ENCODE measurements at regions not wholly inside any gene's neighbourhood (a gene's known extent, or its start where the extent isn't known, plus 50 kb on each side); places are given as distances from the start of the nearest gene placed in this dataset.

DNA sequence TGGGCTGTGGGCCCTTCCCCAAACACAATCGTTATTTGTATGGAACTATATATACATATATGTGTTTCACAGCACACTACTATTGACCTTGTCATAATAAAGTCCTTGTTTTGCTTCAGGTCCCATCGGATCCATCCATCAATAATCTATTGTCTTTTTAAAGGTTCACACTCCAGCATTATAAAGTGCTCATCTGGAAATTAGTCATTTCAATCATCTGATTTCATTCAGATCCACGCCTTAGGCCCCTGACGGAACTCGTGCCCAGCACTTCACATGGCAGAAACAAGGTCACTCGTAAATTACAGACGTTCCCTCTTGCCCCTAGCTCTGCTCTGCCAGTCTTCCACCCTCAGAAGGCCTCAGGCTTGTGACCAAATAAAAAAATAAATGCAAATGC, 133.1 kb upstream of the PPP2R2D start:
- DNase-seq = no peak

DNA sequence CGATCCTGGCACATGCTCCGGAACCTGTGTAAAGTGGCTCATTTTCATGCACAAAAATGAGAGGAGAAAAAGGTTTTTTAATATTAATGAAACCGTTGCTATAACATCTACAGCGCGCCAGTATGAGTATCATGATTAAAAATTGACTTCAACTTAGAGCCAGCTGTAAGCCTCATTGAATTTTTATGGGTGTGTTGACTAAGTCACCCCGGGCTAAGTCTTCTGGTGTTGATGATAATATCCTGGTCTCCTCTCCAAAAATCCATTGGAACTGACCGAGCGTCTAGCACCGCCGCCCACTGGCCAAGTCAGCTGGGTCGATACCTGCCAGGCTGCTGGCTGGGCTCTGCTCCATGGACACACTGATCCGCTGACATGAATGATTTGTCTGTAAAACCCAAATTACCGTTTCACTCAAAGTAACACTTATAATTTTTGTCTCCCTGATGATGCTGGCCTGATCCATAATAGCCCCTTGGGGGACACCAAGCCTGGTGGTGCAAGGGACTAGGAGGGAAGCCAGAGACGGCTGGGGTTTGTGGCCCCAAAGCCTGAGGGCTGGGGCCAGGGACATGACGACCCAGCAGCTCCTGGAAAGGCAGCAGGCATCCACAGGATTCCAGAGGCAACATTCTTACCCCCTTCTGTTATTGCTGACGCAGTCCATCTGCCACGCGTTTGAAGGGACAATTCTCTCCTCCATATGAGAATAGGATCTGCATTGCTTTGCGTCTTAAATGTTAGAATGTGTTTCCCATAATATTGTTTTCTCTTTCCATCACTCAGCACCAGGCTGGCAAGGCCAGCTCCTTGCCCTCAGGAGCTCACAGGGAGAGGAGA, 131.0 kb upstream of the PPP2R2D start:
- no CpG with 5 or more reads among the region's 19 CpGs for WGBS (ENCODE audit: extremely low coverage, insufficient coverage, low lambda C conversion rate)

More for the DNA sequence above, 133.1 kb upstream of the PPP2R2D start:
- Histone ChIP-seq H2BK15ac (replicated peaks; ENCODE audit: low read depth) (no peak overlapping the region), H3K36me3 (ENCODE audit: control insufficient read depth, insufficient read depth, low read length) (no peaks in the 10 kb centered on the region), H3K27me3 (ENCODE audit: insufficient read depth, low read length, poor library complexity) (no peaks in the 10 kb centered on the region), H2AK5ac (ENCODE audit: low read length) (no peak overlapping the region), H3K79me2 (ENCODE audit: control insufficient read depth, insufficient read depth, low read length) (no peaks in the 10 kb centered on the region), H3K9ac (ENCODE audit: low read length) (no peak overlapping the region), H3K4ac (ENCODE audit: low read depth, low read length) (no peak overlapping the region), H3K4me2 (ENCODE audit: low read length) (no peak overlapping the region), H2BK5ac (ENCODE audit: low read length) (no peak overlapping the region), H3K23ac (ENCODE audit: low read length) (no peak overlapping the region), H3K56ac (ENCODE audit: low read length) (no peak overlapping the region), H4K8ac (ENCODE audit: low read depth, low read length) (no peak overlapping the region), H3K79me1 (ENCODE audit: low read length) (no peaks in the 10 kb centered on the region), H4K5ac (ENCODE audit: low read length) (no peak overlapping the region), H3K4me3 (ENCODE audit: low read length) (no peak overlapping the region), H2BK120ac (ENCODE audit: low read depth, low read length) (no peak overlapping the region), H3K18ac (ENCODE audit: low read length) (no peak overlapping the region), H3K4me1 (ENCODE audit: control insufficient read depth, low read depth, low read length) (no peaks in the 10 kb centered on the region), H3K27ac (ENCODE audit: low read depth, low read length) (no peak overlapping the region)
- no CpG with 5 or more reads among the region's 7 CpGs for WGBS (ENCODE audit: extremely low coverage, insufficient coverage, low lambda C conversion rate)

DNA sequence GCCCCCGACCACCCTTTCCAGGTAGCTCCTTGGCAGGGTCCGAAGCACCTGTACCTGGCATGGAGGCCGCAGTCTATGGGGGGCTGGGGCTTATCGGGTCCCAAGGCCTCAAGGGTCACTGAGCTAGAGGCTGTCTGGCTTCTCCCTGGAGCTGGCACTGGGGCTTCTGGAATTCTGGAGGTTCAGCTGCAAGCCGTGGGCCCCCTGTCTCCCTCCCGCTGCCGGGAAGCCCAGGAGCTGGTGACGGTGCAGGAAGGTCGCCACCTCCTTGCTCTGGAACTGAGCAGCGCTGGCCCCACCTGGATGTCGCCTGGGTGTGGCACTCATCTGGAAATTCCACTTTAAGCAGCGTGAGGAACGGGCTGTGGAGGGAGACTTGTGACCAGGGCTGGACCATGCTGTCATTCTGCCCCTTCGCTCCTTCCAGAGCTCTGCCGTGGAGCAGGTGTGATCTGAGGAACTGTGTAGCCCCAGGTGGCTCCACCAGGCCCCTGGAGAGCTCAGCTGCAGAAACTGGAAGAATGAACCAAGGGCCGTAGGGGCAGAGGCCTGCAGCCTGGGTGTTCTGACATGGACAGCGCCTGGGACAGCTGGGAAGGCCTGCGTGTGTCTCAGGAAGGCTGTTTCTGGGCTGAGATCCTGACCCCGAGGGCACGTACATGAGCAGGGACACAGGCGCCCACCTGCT, 129.7 kb upstream of the PPP2R2D start:
- WGBS (ENCODE audit: extremely low coverage, insufficient coverage, low lambda C conversion rate) = no CpG with 5 or more reads among the region's 21 CpGs
- no peaks in the 10 kb centered on the region for H3K27me3 ChIP-seq (ENCODE audit: insufficient read depth, low read length, poor library complexity)
- no peak overlapping the region for H3K56ac ChIP-seq (ENCODE audit: low read length)
- H3K4ac ChIP-seq (ENCODE audit: low read depth, low read length) = no peak overlapping the region
- no peaks in the 10 kb centered on the region for H3K79me1 ChIP-seq (ENCODE audit: low read length)
- H2BK15ac ChIP-seq (replicated peaks; ENCODE audit: low read depth) = no peak overlapping the region
- no peak overlapping the region for H3K27ac ChIP-seq (ENCODE audit: low read depth, low read length)
- no peaks in the 10 kb centered on the region for H3K79me2 ChIP-seq (ENCODE audit: control insufficient read depth, insufficient read depth, low read length)
- no peak overlapping the region for H3K18ac ChIP-seq (ENCODE audit: low read length)
- no peak overlapping the region for H3K9ac ChIP-seq (ENCODE audit: low read length)
- H2BK120ac ChIP-seq (ENCODE audit: low read depth, low read length) = no peak overlapping the region
- no peaks in the 10 kb centered on the region for H3K36me3 ChIP-seq (ENCODE audit: control insufficient read depth, insufficient read depth, low read length)
- H2BK5ac ChIP-seq (ENCODE audit: low read length) = no peak overlapping the region
- H2AK5ac ChIP-seq (ENCODE audit: low read length) = no peak overlapping the region
- no peak overlapping the region for H3K4me3 ChIP-seq (ENCODE audit: low read length)
- H3K4me2 ChIP-seq (ENCODE audit: low read length) = no peak overlapping the region
- DNase-seq = no peak
- no peaks in the 10 kb centered on the region for H3K4me1 ChIP-seq (ENCODE audit: control insufficient read depth, low read depth, low read length)
- no peak overlapping the region for H4K8ac ChIP-seq (ENCODE audit: low read depth, low read length)
- no peak overlapping the region for H4K5ac ChIP-seq (ENCODE audit: low read length)
- H3K23ac ChIP-seq (ENCODE audit: low read length) = no peak overlapping the region

More for the DNA sequence above, 131.0 kb upstream of the PPP2R2D start:
- Histone ChIP-seq H3K79me1 (ENCODE audit: low read length) (no peaks in the 10 kb centered on the region), H3K23ac (ENCODE audit: low read length) (no peak overlapping the region), H3K27ac (ENCODE audit: low read depth, low read length) (no peak overlapping the region), H4K5ac (ENCODE audit: low read length) (no peak overlapping the region), H3K18ac (ENCODE audit: low read length) (no peak overlapping the region), H2AK5ac (ENCODE audit: low read length) (no peak overlapping the region), H2BK5ac (ENCODE audit: low read length) (no peak overlapping the region), H3K4ac (ENCODE audit: low read depth, low read length) (no peak overlapping the region), H4K8ac (ENCODE audit: low read depth, low read length) (no peak overlapping the region), H3K56ac (ENCODE audit: low read length) (no peak overlapping the region), H3K9ac (ENCODE audit: low read length) (no peak overlapping the region), H2BK120ac (ENCODE audit: low read depth, low read length) (no peak overlapping the region), H3K27me3 (ENCODE audit: insufficient read depth, low read length, poor library complexity) (no peaks in the 10 kb centered on the region), H3K4me1 (ENCODE audit: control insufficient read depth, low read depth, low read length) (no peaks in the 10 kb centered on the region), H3K36me3 (ENCODE audit: control insufficient read depth, insufficient read depth, low read length) (no peaks in the 10 kb centered on the region), H3K79me2 (ENCODE audit: control insufficient read depth, insufficient read depth, low read length) (no peaks in the 10 kb centered on the region), H2BK15ac (replicated peaks; ENCODE audit: low read depth) (no peak overlapping the region), H3K4me3 (ENCODE audit: low read length) (no peak overlapping the region), H3K4me2 (ENCODE audit: low read length) (no peak overlapping the region)
- DNase-seq = no peak

DNA sequence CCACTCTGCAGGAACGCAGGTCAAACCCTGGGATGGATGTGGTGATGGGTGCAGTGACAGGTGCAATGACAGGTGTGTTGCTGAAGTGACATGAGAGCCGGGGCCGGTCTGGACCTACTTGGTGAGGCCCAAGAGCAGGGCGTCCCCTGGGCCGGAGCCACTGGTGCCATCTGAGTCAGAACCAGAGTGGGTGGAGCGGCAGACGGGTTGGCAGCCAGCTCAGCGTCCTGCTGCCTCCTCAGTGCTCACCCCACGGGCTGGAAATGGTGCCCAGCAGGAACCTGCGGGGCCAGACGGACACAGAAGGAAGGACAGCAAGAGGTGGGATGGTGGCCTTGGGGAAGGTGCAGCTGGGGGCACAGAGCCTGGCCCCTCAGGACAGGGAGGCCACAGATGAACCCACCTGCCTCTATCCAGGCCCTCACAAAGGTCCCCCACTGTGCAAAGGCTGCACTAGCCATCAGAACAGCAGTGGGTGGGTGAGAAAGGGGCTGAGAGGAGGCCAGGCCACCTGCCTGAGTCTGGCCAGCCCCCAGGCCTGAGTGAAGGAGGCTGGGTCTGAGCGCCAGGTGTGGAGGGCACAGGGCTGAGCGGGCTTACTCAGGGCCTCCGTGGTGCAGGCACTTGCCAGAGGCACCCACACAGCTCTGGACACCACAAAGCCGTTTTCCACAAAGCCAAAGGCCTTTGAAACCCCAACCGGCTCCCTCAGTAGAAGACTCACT, 129.0 kb upstream of the PPP2R2D start:
- no peak overlapping the region for H2BK5ac ChIP-seq (ENCODE audit: low read length)
- H4K5ac ChIP-seq (ENCODE audit: low read length) = no peak overlapping the region
- H3K4me2 ChIP-seq (ENCODE audit: low read length) = no peak overlapping the region
- no peak overlapping the region for H3K4me3 ChIP-seq (ENCODE audit: low read length)
- no peak overlapping the region for H3K56ac ChIP-seq (ENCODE audit: low read length)
- no peaks in the 10 kb centered on the region for H3K27me3 ChIP-seq (ENCODE audit: insufficient read depth, low read length, poor library complexity)
- no peak overlapping the region for H3K4ac ChIP-seq (ENCODE audit: low read depth, low read length)
- no peak overlapping the region for H4K8ac ChIP-seq (ENCODE audit: low read depth, low read length)
- no peak overlapping the region for H3K18ac ChIP-seq (ENCODE audit: low read length)
- no peaks in the 10 kb centered on the region for H3K36me3 ChIP-seq (ENCODE audit: control insufficient read depth, insufficient read depth, low read length)
- no peak overlapping the region for H3K27ac ChIP-seq (ENCODE audit: low read depth, low read length)
- H3K79me1 ChIP-seq (ENCODE audit: low read length) = no peaks in the 10 kb centered on the region
- no peaks in the 10 kb centered on the region for H3K79me2 ChIP-seq (ENCODE audit: control insufficient read depth, insufficient read depth, low read length)
- H2BK120ac ChIP-seq (ENCODE audit: low read depth, low read length) = no peak overlapping the region
- H3K23ac ChIP-seq (ENCODE audit: low read length) = no peak overlapping the region
- DNase-seq = no peak
- H2BK15ac ChIP-seq (replicated peaks; ENCODE audit: low read depth) = no peak overlapping the region
- no CpG with 5 or more reads among the region's 16 CpGs for WGBS (ENCODE audit: extremely low coverage, insufficient coverage, low lambda C conversion rate)
- no peaks in the 10 kb centered on the region for H3K4me1 ChIP-seq (ENCODE audit: control insufficient read depth, low read depth, low read length)
- no peak overlapping the region for H3K9ac ChIP-seq (ENCODE audit: low read length)
- H2AK5ac ChIP-seq (ENCODE audit: low read length) = no peak overlapping the region

DNA sequence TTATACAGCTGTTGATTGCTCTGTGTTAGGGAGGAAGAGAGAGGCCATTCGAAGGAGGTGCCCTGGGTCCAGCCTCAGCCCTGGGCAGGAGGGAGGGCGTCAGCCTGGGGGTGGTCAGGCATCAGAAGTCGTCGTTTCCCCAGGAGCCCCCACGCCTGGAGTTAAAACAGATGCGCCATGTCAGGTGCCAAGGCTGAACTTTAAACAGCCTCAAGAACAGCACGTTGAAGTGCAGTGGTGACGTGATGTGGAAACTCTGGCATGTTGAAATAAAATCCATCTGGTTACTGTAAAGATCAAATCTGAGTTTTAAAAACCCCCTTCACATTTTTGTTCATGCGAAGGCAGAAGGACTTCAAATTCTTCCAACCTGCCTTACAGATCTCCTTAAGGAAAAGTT, 128.4 kb upstream of the PPP2R2D start:
- H3K23ac ChIP-seq (ENCODE audit: low read length) = no peak overlapping the region
- H3K4me3 ChIP-seq (ENCODE audit: low read length) = no peak overlapping the region
- H3K18ac ChIP-seq (ENCODE audit: low read length) = no peak overlapping the region
- no peaks in the 10 kb centered on the region for H3K79me2 ChIP-seq (ENCODE audit: control insufficient read depth, insufficient read depth, low read length)
- no peak overlapping the region for H3K4me2 ChIP-seq (ENCODE audit: low read length)
- no peak overlapping the region for H2AK5ac ChIP-seq (ENCODE audit: low read length)
- no peaks in the 10 kb centered on the region for H3K4me1 ChIP-seq (ENCODE audit: control insufficient read depth, low read depth, low read length)
- no peak for DNase-seq
- no peak overlapping the region for H4K5ac ChIP-seq (ENCODE audit: low read length)
- no peak overlapping the region for H4K8ac ChIP-seq (ENCODE audit: low read depth, low read length)
- H2BK120ac ChIP-seq (ENCODE audit: low read depth, low read length) = no peak overlapping the region
- no peaks in the 10 kb centered on the region for H3K79me1 ChIP-seq (ENCODE audit: low read length)
- H3K9ac ChIP-seq (ENCODE audit: low read length) = no peak overlapping the region
- H2BK15ac ChIP-seq (replicated peaks; ENCODE audit: low read depth) = no peak overlapping the region
- H3K4ac ChIP-seq (ENCODE audit: low read depth, low read length) = no peak overlapping the region
- no CpG with 5 or more reads among the region's 9 CpGs for WGBS (ENCODE audit: extremely low coverage, insufficient coverage, low lambda C conversion rate)
- no peaks in the 10 kb centered on the region for H3K36me3 ChIP-seq (ENCODE audit: control insufficient read depth, insufficient read depth, low read length)
- H3K56ac ChIP-seq (ENCODE audit: low read length) = no peak overlapping the region
- no peak overlapping the region for H3K27ac ChIP-seq (ENCODE audit: low read depth, low read length)
- no peak overlapping the region for H2BK5ac ChIP-seq (ENCODE audit: low read length)
- H3K27me3 ChIP-seq (ENCODE audit: insufficient read depth, low read length, poor library complexity) = no peaks in the 10 kb centered on the region
